ENCODE measurements at regions not wholly inside any gene's neighbourhood (a gene's known extent, or its start where the extent isn't known, plus 50 kb on each side); places are given as distances from the start of the nearest gene placed in this dataset.
A peak's percentile ranks its signal among the peaks of the same experiment; 100 is the strongest.

DNA sequence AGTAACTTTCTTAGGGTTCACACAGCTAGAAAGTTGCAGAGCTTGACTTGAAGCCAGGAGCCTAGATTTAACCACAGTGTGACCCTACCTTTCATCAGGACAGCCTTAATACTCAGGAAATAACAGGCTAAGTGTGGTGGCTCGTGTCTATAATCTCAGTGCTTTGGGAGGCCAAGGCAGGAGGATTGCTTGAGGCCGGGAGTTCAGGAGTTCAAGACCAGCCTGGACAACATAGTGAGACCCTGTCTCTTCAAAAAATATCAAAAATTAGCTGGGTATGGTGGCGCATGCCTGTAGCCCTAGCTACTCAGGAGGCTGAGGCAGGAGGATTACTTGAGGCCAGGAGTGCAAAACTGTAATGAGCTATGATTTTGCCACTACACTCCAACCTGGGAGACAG lies 681.1 kb downstream of the MAT2B start:
- no peak overlapping the region for H3K4me3 ChIP-seq (ENCODE audit: severe bottlenecking)
- no peaks in the 10 kb centered on the region for H3K36me3 ChIP-seq (ENCODE audit: low read depth)
- no peaks in the 10 kb centered on the region for H3K27me3 ChIP-seq (ENCODE audit: insufficient read depth, poor library complexity, severe bottlenecking)
- no peak for ATAC-seq (ENCODE audit: low read depth)
- TF ChIP-seq, protein P1, sequence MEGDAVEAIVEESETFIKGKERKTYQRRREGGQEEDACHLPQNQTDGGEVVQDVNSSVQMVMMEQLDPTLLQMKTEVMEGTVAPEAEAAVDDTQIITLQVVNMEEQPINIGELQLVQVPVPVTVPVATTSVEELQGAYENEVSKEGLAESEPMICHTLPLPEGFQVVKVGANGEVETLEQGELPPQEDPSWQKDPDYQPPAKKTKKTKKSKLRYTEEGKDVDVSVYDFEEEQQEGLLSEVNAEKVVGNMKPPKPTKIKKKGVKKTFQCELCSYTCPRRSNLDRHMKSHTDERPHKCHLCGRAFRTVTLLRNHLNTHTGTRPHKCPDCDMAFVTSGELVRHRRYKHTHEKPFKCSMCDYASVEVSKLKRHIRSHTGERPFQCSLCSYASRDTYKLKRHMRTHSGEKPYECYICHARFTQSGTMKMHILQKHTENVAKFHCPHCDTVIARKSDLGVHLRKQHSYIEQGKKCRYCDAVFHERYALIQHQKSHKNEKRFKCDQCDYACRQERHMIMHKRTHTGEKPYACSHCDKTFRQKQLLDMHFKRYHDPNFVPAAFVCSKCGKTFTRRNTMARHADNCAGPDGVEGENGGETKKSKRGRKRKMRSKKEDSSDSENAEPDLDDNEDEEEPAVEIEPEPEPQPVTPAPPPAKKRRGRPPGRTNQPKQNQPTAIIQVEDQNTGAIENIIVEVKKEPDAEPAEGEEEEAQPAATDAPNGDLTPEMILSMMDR (IDR thresholded peaks at IDR 0.05; ENCODE audit: poor library complexity, severe bottlenecking) = no peak
- peaks cover 2% of the 10 kb centered on the region for H3K4me1 ChIP-seq (ENCODE audit: insufficient read depth, poor library complexity, severe bottlenecking)
- no peaks in the 10 kb centered on the region for H3K9me3 ChIP-seq (ENCODE audit: severe bottlenecking)
- DNase-seq (ENCODE audit: low spot score) = no peak
- no peak overlapping the region for H3K27ac ChIP-seq (ENCODE audit: poor library complexity, severe bottlenecking)

DNA sequence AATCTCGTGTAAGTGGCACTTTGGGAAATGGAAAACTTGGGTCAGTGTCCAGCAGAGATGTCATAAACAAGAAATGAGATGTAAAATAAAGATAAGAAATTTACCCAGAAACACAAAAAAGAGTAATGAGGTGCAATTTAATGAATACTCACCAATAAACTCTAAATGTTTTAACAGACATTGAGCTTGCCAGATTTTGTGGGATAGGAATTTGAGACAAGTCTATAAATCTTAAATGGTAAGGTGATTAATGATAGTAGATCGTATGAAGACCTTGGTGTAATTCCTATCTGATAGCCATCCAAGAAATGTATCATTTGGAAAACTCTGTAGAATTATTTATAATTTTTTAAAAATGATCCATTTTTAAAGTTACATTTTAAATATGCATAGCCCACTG lies 682.4 kb downstream of the MAT2B start:
- no peaks in the 10 kb centered on the region for H3K27me3 ChIP-seq (ENCODE audit: insufficient read depth, poor library complexity, severe bottlenecking)
- no peaks in the 10 kb centered on the region for H3K36me3 ChIP-seq (ENCODE audit: low read depth)
- peaks cover 5% of the 10 kb centered on the region for H3K4me1 ChIP-seq (ENCODE audit: insufficient read depth, poor library complexity, severe bottlenecking)
- TF ChIP-seq, protein P1 (IDR thresholded peaks at IDR 0.05; ENCODE audit: poor library complexity, severe bottlenecking) = no peak
- DNase-seq (ENCODE audit: low spot score) (no peak), ATAC-seq (ENCODE audit: low read depth) (no peak)
- H3K27ac ChIP-seq (ENCODE audit: poor library complexity, severe bottlenecking) = no peak overlapping the region
- H3K9me3 ChIP-seq (ENCODE audit: severe bottlenecking) = no peaks in the 10 kb centered on the region
- no peak overlapping the region for H3K4me3 ChIP-seq (ENCODE audit: severe bottlenecking)

DNA sequence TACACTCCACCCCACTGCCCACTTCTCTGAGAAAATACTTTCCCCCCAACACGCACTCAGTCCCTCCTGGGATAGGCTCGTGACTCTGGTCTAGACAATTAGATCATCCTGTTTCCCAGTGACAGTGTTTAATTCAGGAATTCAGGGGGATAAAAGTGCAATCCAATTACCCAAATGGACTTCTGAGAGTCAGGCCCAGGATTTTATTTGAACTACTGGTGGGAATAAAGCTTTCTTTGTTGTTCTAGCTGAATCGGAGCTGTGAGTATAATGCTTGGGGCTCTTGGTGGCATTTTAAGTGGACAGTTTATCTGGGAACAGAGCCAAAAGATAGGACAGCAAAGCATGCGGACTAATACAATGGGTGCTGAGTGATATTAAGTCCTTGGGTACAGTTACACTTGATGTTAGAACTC lies 683.3 kb downstream of the MAT2B start:
- TF ChIP-seq, protein P1 (IDR thresholded peaks at IDR 0.05; ENCODE audit: poor library complexity, severe bottlenecking) = no peak
- no peaks in the 10 kb centered on the region for H3K9me3 ChIP-seq (ENCODE audit: severe bottlenecking)
- no peaks in the 10 kb centered on the region for H3K36me3 ChIP-seq (ENCODE audit: low read depth)
- H3K4me3 ChIP-seq (ENCODE audit: severe bottlenecking) = no peak overlapping the region
- peaks cover 5% of the 10 kb centered on the region for H3K4me1 ChIP-seq (ENCODE audit: insufficient read depth, poor library complexity, severe bottlenecking)
- no peak overlapping the region for H3K27ac ChIP-seq (ENCODE audit: poor library complexity, severe bottlenecking)
- no peaks in the 10 kb centered on the region for H3K27me3 ChIP-seq (ENCODE audit: insufficient read depth, poor library complexity, severe bottlenecking)
- no peak for DNase-seq (ENCODE audit: low spot score)
- no peak for ATAC-seq (ENCODE audit: low read depth)

DNA sequence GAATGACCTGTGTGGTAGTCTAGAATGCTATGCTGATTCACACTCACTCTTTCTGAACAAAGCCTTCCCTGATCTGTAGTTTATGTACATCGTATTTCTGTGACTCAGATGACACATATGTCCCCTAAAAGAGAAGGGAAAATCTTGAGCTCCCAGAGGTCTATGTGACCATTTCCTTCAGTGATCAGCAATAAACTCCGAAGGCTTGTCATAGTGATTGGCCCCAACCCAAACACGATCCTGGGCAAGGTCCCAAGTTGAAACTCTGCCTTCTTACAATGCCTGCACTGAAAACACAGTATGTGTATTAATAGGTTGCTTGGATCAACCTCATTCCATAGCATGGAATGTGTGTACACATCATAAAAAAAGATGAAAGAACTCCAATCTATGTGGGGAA lies 685.8 kb downstream of the MAT2B start:
- Histone ChIP-seq H3K36me3 (ENCODE audit: low read depth) (no peaks in the 10 kb centered on the region), H3K4me1 (ENCODE audit: insufficient read depth, poor library complexity, severe bottlenecking) (peaks cover 5% of the 10 kb centered on the region), H3K9me3 (ENCODE audit: severe bottlenecking) (no peaks in the 10 kb centered on the region), H3K4me3 (ENCODE audit: severe bottlenecking) (no peak overlapping the region), H3K27me3 (ENCODE audit: insufficient read depth, poor library complexity, severe bottlenecking) (no peaks in the 10 kb centered on the region), H3K27ac (ENCODE audit: poor library complexity, severe bottlenecking) (no peak overlapping the region)
- no peak for DNase-seq (ENCODE audit: low spot score)
- TF ChIP-seq, protein P1 (IDR thresholded peaks at IDR 0.05; ENCODE audit: poor library complexity, severe bottlenecking) = no peak
- ATAC-seq (ENCODE audit: low read depth) = peak; percentile 78

DNA sequence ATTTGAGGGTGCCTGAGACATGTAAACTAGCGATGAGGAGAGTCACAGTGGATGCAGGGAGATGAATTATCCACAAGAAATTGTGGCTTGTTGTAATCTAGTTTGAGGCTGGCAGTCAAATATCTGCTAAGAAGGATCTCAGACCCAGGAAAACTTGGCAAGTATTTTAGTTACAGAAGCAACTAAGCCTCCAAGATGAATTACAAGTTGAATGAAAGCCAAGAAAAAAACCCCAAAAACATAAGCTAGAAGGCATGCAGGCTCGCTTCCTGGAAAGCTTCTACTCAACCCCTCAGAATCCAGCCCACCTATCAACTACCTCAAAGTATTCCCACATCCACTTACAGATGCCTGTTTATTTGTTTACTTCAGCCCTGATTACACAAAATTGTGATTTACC lies 696.9 kb downstream of the MAT2B start:
- no peaks in the 10 kb centered on the region for H3K36me3 ChIP-seq (ENCODE audit: low read depth)
- TF ChIP-seq, protein P1 (IDR thresholded peaks at IDR 0.05; ENCODE audit: poor library complexity, severe bottlenecking) = no peak
- H3K27ac ChIP-seq (ENCODE audit: poor library complexity, severe bottlenecking) = peak overlapping the region; percentile 80
- H3K9me3 ChIP-seq (ENCODE audit: severe bottlenecking) = no peaks in the 10 kb centered on the region
- DNase-seq (ENCODE audit: low spot score) (no peak), ATAC-seq (ENCODE audit: low read depth) (no peak)
- H3K4me3 ChIP-seq (ENCODE audit: severe bottlenecking) = no peak overlapping the region
- peaks cover 29% of the 10 kb centered on the region for H3K4me1 ChIP-seq (ENCODE audit: insufficient read depth, poor library complexity, severe bottlenecking)
- H3K27me3 ChIP-seq (ENCODE audit: insufficient read depth, poor library complexity, severe bottlenecking) = no peaks in the 10 kb centered on the region
